ENCODE measurements at regions not wholly inside any gene's neighbourhood (a gene's known extent, or its start where the extent isn't known, plus 50 kb on each side); places are given as distances from the start of the nearest gene placed in this dataset.

DNA sequence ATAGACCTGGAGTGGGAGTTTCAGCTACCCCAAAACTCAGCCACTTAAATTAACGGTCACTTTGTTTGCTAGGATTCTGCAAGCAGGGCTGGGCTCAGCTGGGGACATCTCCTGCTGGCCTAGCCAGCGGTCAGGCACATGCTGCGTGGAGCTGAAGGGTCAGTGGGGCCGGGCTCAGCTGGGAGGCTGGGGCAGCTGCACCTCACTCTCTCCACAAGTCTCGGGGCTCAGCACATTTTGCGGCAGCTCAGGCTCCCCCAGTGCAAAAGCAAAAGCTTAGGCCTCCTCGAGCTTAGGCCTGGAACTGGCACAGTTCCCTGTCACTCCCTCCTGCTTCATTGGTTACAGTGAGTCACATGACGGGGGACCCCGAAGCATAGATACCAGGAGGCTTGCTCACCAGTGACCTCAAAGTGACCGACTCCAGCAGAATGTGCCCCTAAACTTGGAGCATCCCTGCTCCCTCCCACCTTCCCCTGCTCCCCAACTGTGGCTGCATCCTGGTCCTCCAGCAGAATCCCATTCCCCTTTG lies 80.6 kb upstream of the CST7 start:
- TF ChIP-seq RAD21 (IDR thresholded peaks at IDR 0.05; ENCODE audit: low read length): no peak
- TF ChIP-seq, protein P1, sequence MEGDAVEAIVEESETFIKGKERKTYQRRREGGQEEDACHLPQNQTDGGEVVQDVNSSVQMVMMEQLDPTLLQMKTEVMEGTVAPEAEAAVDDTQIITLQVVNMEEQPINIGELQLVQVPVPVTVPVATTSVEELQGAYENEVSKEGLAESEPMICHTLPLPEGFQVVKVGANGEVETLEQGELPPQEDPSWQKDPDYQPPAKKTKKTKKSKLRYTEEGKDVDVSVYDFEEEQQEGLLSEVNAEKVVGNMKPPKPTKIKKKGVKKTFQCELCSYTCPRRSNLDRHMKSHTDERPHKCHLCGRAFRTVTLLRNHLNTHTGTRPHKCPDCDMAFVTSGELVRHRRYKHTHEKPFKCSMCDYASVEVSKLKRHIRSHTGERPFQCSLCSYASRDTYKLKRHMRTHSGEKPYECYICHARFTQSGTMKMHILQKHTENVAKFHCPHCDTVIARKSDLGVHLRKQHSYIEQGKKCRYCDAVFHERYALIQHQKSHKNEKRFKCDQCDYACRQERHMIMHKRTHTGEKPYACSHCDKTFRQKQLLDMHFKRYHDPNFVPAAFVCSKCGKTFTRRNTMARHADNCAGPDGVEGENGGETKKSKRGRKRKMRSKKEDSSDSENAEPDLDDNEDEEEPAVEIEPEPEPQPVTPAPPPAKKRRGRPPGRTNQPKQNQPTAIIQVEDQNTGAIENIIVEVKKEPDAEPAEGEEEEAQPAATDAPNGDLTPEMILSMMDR (conservative IDR thresholded peaks at IDR 0.05; ENCODE audit: low read depth, low read length): no peak
- TF ChIP-seq POLR2A (IDR thresholded peaks at IDR 0.05; ENCODE audit: low read depth, low read length): no peak
- no peak for TF ChIP-seq MXI1 (IDR thresholded peaks at IDR 0.05; ENCODE audit: borderline replicate concordance, low read depth, low read length)
- no peak for TF ChIP-seq MAFK (IDR thresholded peaks at IDR 0.05; ENCODE audit: low read depth, low read length)
- no peak for TF ChIP-seq BHLHE40 (IDR thresholded peaks at IDR 0.05; ENCODE audit: low read depth, low read length)
- no peak for TF ChIP-seq RFX5 (IDR thresholded peaks at IDR 0.05; ENCODE audit: low read depth, low read length)
- TF ChIP-seq SMC3 (IDR thresholded peaks at IDR 0.05; ENCODE audit: low read depth, low read length): no peak
- no peak for TF ChIP-seq RCOR1 (IDR thresholded peaks at IDR 0.05; ENCODE audit: insufficient replicate concordance, low read length)
- TF ChIP-seq CEBPB (IDR thresholded peaks at IDR 0.05; ENCODE audit: low read depth, low read length): no peak
- TF ChIP-seq, protein P2, sequence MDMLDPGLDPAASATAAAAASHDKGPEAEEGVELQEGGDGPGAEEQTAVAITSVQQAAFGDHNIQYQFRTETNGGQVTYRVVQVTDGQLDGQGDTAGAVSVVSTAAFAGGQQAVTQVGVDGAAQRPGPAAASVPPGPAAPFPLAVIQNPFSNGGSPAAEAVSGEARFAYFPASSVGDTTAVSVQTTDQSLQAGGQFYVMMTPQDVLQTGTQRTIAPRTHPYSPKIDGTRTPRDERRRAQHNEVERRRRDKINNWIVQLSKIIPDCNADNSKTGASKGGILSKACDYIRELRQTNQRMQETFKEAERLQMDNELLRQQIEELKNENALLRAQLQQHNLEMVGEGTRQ (IDR thresholded peaks at IDR 0.05; ENCODE audit: low read depth, low read length): no peak
